H1 (cell line): ENCODE measurements at regions not wholly inside any gene's neighbourhood (a gene's known extent, or its start where the extent isn't known, plus 50 kb on each side); places are given as distances from the start of the nearest gene placed in this dataset.

Source experiments
- CEBPB ChIP-seq: IDR thresholded peaks from 2 replicates; pipeline ENCODE4 v1.6.1; 2012; ENCODE audit warnings: low read depth, low read length
- RNF2 ChIP-seq: fragments of 200-900, 300-1000 bp; sonication (generic); IDR thresholded peaks from 2 replicates; pipeline ENCODE4 v1.7.1; 2016; ENCODE audit warnings: borderline replicate concordance, low read depth, mild to moderate bottlenecking, antibody characterized with exemption, low read length; ENCODE audit not compliant: poor library complexity, severe bottlenecking; ENCODE audit errors: missing control alignments

DNA sequence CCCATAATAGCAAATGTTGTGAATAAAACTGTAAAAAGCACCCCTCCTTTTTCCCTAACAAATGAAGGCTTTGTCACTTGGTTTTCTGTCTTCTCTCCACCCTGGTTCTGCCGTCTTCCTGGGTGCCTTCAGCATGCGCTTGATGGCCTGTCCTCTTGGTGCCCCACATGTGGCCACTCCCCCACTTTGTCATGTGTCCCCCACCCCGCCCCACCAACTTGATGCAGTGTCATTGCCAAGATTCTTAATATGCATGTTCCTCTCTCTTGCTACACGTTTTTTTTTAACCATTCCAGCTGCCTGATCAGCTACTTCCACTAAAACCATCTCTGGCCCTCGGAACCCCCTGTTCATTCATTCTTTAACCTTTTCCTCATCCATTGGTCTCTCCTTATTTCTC is 340.3 kb downstream of the QKI start (continued):
- TF ChIP-seq RNF2: no peak
- TF ChIP-seq CEBPB: no peak
